ENCODE measurements at regions not wholly inside any gene's neighbourhood (a gene's known extent, or its start where the extent isn't known, plus 50 kb on each side); places are given as distances from the start of the nearest gene placed in this dataset.

DNA sequence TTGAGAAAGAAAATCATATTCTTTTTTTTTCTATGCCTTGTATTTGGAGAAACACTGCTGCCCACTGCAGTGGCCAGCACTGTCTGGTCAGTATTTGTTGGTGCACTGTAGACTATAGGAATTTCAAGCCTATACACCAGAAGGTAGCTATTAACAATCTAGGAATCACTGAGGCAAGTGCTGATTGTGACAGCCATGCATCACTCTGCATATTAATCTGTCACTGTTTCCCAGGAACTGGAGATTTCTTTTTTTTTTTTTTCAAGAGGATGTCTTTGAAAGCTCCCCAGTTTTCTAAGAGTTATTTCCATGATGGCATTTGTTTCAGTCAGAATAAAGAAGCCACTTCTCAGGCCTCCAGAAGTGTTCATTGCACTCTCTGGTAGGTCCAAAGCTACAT is 737.8 kb upstream of the PTBP2 start:
- TF ChIP-seq, protein P1, sequence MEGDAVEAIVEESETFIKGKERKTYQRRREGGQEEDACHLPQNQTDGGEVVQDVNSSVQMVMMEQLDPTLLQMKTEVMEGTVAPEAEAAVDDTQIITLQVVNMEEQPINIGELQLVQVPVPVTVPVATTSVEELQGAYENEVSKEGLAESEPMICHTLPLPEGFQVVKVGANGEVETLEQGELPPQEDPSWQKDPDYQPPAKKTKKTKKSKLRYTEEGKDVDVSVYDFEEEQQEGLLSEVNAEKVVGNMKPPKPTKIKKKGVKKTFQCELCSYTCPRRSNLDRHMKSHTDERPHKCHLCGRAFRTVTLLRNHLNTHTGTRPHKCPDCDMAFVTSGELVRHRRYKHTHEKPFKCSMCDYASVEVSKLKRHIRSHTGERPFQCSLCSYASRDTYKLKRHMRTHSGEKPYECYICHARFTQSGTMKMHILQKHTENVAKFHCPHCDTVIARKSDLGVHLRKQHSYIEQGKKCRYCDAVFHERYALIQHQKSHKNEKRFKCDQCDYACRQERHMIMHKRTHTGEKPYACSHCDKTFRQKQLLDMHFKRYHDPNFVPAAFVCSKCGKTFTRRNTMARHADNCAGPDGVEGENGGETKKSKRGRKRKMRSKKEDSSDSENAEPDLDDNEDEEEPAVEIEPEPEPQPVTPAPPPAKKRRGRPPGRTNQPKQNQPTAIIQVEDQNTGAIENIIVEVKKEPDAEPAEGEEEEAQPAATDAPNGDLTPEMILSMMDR (IDR thresholded peaks at IDR 0.05; ENCODE audit: extremely low read depth, missing control alignments): no peak

DNA sequence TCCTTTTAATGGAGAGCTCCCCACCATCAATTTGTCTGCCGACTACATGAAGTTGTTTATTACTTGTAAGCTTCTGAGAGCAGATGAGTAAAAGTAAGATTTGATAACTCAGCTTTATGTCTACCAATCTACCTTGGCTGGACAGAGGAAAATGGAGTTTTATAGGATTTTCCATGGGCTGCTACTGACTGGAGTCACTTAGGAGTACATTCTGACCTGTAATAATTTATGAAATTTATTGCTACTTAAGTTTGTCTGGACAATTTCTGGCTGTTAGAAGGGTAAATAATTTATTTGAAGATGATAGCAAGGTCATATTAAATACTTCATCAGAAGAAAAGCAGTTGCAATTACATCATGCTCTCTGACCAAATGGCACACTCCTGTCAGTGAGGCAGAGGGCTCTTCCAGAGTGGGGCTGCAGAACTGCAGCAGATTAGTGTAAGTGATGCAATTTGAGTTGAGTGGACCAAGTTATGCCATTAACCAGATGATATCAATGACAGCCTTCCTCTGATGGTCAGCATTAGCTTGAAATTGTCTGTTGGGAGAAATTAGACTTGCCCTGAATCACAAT is 736.7 kb upstream of the PTBP2 start:
- TF ChIP-seq, protein P1 (IDR thresholded peaks at IDR 0.05; ENCODE audit: extremely low read depth, missing control alignments): no peak
- no peak for DNase-seq (ENCODE audit: low spot score)

More for the DNA sequence above, 737.8 kb upstream of the PTBP2 start:
- no peak for DNase-seq (ENCODE audit: low spot score)

DNA sequence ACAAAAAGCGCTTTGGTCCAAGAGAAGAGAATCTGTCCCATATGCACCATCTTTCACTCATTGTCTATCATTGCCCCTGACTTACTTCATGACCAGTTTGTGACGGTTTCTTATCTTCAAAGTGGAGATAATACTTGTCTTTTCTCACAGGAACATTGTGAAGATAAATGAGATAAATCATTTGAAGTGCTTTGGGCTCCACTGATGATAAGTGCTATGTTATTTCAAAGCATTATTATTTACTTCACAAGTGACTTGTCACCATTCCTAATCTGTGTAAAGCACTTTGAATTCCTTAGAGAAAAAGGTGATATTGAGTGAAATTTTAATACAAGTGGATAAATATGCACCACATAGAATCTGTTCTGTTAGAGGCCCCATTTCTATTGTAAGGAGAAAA is 731.6 kb upstream of the PTBP2 start:
- no peak for DNase-seq (ENCODE audit: low spot score)
- TF ChIP-seq, protein P1 (IDR thresholded peaks at IDR 0.05; ENCODE audit: extremely low read depth, missing control alignments): no peak

DNA sequence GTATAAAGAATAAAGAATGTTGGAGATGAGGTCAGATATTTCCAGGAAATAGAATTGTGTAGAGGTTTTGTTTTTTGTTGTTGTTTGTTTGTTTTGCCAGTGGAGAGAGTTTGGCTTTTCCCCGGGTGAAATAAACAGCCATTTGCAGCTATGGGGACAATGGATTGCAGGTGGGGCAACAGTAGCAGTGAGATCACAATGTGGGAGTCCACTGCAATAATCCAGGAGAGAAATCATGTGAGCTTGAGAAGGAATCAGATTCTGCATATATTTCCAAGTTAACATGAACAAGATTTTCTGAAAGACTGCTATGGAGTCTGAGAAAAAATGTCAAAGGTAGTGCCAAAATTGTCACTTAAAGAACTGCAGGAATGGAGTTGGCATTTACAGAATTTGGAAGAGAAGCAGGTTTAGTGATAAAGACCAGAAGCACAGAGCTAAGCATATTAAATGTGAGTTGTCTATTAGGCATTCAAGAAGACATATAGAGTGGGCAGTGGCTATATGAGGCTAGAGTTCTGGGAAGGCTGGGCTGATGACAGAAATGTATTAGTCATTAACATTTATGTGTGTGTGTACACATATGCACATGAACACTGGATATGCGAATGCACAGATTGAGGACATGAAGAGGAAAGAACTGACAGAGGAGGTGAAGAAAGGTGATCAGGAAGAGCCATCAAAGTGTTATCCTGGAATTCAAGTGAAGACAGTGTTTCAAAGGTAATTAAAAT is 729.6 kb upstream of the PTBP2 start:
- TF ChIP-seq, protein P1 (IDR thresholded peaks at IDR 0.05; ENCODE audit: extremely low read depth, missing control alignments): no peak
- DNase-seq (ENCODE audit: low spot score): no peak

DNA sequence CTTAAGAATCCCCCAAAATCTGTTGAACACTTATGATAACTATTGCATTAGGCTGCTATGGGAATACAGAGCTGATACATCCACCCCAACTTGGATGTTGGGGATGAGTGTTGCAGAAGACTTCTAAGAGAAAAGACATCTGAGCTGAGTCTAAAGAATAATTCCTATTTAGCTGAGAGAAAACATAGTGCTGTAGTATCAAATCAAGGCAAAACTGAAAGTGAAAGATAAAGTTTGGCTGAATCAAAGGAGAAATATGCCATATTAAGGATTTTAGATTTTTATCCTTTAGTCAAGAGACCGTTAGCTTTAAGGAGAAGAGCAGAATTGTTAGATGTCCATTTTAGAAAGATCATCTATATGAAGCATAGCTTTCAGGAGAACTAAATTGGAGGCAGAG is 726.9 kb upstream of the PTBP2 start:
- TF ChIP-seq, protein P1 (IDR thresholded peaks at IDR 0.05; ENCODE audit: extremely low read depth, missing control alignments): no peak
- DNase-seq (ENCODE audit: low spot score): no peak

DNA sequence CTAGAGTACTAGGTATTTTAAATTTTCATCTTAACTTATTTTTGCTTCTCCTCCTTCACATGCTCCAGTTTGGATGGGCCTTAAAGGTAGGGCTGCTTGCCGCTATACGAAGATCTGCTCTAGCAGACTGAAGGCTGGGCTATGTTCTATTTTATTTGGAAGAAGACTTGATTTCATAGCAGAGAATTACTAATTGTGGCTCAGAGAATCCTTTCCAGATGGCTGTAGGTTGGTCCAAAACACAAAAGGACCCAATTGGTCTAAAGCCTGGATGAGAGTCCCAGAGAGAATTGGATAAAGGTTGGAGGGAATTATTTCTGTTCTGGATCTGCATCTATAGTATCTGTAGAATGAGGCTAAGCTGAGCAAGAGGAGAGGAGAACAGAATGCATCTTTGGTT is 719.4 kb upstream of the PTBP2 start:
- TF ChIP-seq, protein P1 (IDR thresholded peaks at IDR 0.05; ENCODE audit: extremely low read depth, missing control alignments): no peak
- no peak for DNase-seq (ENCODE audit: low spot score)

Measured in GM20000 (cell line).